ENCODE measurements at regions not wholly inside any gene's neighbourhood (a gene's known extent, or its start where the extent isn't known, plus 50 kb on each side); places are given as distances from the start of the nearest gene placed in this dataset.

DNA sequence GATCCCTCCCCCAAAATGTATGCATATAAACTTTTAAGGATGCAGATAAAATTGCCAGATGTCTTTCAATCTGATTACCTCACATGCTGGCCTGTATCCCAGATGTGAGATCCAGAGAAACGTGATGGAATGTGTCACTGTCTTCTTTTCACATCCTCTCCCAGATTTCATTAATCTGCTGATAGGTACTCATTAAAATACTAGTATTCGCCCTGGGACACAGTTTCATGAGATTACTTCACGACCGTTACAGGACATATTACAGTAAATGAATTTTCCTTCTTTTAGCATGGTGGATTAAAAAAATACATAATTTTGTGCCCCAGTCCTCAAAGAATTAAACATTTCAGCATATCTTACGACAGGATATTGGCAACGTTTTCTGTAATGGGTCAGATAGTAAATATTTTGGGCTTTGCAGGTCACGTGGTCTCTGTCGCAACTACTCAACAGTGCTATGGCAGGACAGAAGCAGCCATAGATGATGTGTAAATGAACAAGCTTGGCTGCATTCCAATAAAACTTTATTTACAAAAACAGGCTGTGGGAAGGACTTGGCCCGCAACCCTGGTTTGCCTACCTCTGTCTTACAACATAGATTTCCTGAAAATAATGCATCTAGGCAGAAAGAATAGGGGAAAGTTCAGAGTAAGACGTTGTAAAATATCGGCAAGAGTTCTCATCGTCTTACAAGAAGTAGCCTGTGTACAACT is 156.0 kb upstream of the DIO3 start:
- ATAC-seq, result peak in 1 of 8 donors; percentile 25
- intact Hi-C loops (cut with DNase I), result no loop called here
- WGBS, 2 donors, result 40 to 48% methylated on average over 12 of the region's 12 CpGs
- DNase-seq, result no peak
- TF ChIP-seq, protein P1, sequence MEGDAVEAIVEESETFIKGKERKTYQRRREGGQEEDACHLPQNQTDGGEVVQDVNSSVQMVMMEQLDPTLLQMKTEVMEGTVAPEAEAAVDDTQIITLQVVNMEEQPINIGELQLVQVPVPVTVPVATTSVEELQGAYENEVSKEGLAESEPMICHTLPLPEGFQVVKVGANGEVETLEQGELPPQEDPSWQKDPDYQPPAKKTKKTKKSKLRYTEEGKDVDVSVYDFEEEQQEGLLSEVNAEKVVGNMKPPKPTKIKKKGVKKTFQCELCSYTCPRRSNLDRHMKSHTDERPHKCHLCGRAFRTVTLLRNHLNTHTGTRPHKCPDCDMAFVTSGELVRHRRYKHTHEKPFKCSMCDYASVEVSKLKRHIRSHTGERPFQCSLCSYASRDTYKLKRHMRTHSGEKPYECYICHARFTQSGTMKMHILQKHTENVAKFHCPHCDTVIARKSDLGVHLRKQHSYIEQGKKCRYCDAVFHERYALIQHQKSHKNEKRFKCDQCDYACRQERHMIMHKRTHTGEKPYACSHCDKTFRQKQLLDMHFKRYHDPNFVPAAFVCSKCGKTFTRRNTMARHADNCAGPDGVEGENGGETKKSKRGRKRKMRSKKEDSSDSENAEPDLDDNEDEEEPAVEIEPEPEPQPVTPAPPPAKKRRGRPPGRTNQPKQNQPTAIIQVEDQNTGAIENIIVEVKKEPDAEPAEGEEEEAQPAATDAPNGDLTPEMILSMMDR (IDR thresholded peaks at IDR 0.05), result no peak
- no peaks in the 10 kb centered on the region for H3K36me3 ChIP-seq
- H3K27me3 ChIP-seq, result peaks cover 0 to 35% (median 11%) of the 10 kb centered on the region in 7 donors
- H3K9me3 ChIP-seq, result no peaks in the 10 kb centered on the region
- H3K27ac ChIP-seq, result no peak overlapping the region
- H3K4me3 ChIP-seq, result no peak overlapping the region
- H3K4me1 ChIP-seq, result peaks cover 0 to 9% (median 0%) of the 10 kb centered on the region in 9 donors

DNA sequence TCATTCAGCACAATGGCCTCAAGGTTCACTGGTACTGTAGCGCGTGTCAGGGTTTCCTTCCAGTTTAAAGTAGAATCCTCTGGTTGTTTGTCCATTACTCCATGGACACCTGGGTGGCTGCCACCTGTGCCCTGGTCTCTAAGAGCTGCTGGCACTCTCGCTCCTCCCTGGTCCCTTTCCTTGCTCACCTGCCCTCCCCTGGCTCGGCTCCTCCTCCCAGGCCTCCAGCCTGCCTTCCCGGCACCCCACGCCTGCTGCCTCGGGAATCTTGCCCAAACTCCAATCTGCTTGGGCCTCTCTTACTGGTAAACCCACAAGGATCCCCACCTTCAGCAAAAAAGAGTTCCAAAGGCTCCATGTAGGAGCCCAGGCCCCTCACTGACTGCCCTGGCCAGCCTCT is 154.4 kb upstream of the DIO3 start:
- Histone ChIP-seq H3K4me3 (no peak overlapping the region), H3K27ac (no peak overlapping the region), H3K4me1 (peaks cover 0 to 5% (median 0%) of the 10 kb centered on the region in 9 donors), H3K36me3 (no peaks in the 10 kb centered on the region), H3K27me3 (peaks cover 0 to 25% (median 10%) of the 10 kb centered on the region in 7 donors), H3K9me3 (no peaks in the 10 kb centered on the region)
- intact Hi-C loops (cut with DNase I), result no loop called here
- WGBS, 2 donors, result 79 to 90% methylated on average over 7 of the region's 7 CpGs
- TF ChIP-seq, protein P1 (IDR thresholded peaks at IDR 0.05), result no peak
- no peak for DNase-seq
- ATAC-seq, result no peak

DNA sequence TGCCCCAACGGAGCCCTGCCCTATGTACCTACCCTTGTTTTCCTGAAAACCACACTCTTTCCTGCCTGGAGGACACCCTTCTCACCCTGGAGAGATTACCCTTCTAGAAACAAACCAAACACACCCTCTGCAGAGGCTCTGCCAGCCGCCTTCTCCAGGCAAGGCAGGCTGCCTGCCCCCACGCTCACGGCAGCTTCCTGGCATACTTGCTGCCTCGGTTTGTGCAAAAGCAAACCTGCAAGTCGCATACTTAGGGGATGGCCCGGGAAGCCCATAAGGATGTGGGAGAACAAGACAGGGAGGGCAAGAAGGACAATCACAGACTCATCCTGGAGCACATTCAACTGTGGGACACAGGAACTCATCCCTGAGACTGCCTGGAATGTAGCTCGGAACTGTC is 154.0 kb upstream of the DIO3 start:
- peaks cover 0 to 24% (median 10%) of the 10 kb centered on the region in 7 donors for H3K27me3 ChIP-seq
- TF ChIP-seq, protein P1 (IDR thresholded peaks at IDR 0.05), result no peak
- no peaks in the 10 kb centered on the region for H3K9me3 ChIP-seq
- 86 to 89% methylated on average over 8 of the region's 8 CpGs for WGBS, 2 donors
- intact Hi-C loops (cut with DNase I), result no loop called here
- no peak overlapping the region for H3K27ac ChIP-seq
- ATAC-seq (no peak), DNase-seq (no peak)
- no peaks in the 10 kb centered on the region for H3K36me3 ChIP-seq
- peaks cover 0 to 5% (median 0%) of the 10 kb centered on the region in 9 donors for H3K4me1 ChIP-seq
- no peak overlapping the region for H3K4me3 ChIP-seq

DNA sequence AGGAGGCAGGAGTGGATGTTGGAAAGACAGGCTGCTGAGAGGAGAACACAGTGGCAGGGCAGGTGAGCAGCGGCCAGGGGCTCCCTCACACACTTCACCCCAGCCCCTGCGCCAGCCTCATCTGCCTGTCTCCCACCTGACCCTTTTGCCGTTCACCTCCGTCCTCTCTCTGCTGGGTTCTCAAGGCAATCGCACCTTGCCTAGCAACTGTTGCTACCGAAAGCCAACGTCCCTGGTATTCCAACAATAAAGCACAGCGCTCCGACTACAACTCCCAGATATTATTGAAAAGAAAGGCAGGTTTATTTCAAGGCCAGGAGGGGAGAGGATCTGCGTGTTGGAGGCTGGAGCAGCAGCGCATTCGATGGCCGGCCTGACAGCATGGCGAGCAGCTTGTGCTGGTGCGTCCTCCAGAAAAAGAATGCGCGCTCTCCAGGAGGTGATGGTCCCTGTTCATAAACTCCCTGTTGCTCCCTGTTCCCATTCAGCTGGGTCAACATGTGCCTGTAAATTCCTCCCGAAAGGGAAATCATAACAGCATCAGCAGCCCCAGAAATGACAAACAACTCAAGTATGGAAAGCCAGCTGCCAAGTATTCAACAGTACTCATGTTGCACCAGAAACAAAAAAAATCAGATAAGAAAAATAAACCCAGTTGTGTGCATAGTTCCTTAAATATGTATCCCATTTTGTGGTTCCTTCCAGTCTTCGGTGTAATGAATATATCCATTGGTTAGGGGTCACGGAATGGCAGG is 153.0 kb upstream of the DIO3 start:
- 84 to 87% methylated on average over 20 of the region's 20 CpGs for WGBS, 2 donors
- Histone ChIP-seq H3K9me3 (no peaks in the 10 kb centered on the region), H3K27me3 (peaks cover 0 to 17% (median 5%) of the 10 kb centered on the region in 7 donors), H3K4me1 (peaks cover 0 to 5% (median 0%) of the 10 kb centered on the region in 9 donors), H3K27ac (no peak overlapping the region), H3K36me3 (no peaks in the 10 kb centered on the region), H3K4me3 (no peak overlapping the region)
- TF ChIP-seq, protein P1 (IDR thresholded peaks at IDR 0.05), result no peak
- DNase-seq (no peak), ATAC-seq (peak in 1 of 8 donors; percentile 29)
- intact Hi-C loops (cut with DNase I), result no loop called here
